Astrocyte (in vitro differentiated cells and primary cell): ENCODE measurements at regions not wholly inside any gene's neighbourhood (a gene's known extent, or its start where the extent isn't known, plus 50 kb on each side); places are given as distances from the start of the nearest gene placed in this dataset.

Source experiments
- DNase-seq: peaks from one replicate; pipeline ENCODE4 v3.0.0-alpha.2; 2010; ENCODE audit warnings: low read depth
- FAIRE-seq: peaks from 2 replicates; lab custom pipeline; 2011; peaks lifted over from hg19 to GRCh38; lab: Jason Lieb, UNC
- H2AFZ ChIP-seq: 2 replicates; pipeline ENCODE4 v1.6.0; 2012; ENCODE audit warnings: low read depth, low read length, inconsistent platforms
- H3K27ac ChIP-seq: 2 replicates; pipeline ENCODE4 v1.5.1; 2011; ENCODE audit warnings: low read depth, low read length, inconsistent platforms
- H3K27me3 ChIP-seq: 2 replicates; pipeline ENCODE4 v1.6.0; 2011; ENCODE audit warnings: low read length, inconsistent platforms; ENCODE audit not compliant: insufficient read depth
- H3K36me3 ChIP-seq: 2 replicates; pipeline ENCODE4 v1.5.1; 2011; ENCODE audit warnings: low read length, inconsistent platforms; ENCODE audit not compliant: insufficient read depth
- H3K4me1 ChIP-seq: 2 replicates; pipeline ENCODE4 v1.5.1; 2011; ENCODE audit warnings: low read length, inconsistent platforms; ENCODE audit not compliant: insufficient read depth
- H3K4me2 ChIP-seq: 2 replicates; pipeline ENCODE4 v1.6.0; 2012; ENCODE audit warnings: low read length, inconsistent platforms
- H3K4me3 ChIP-seq: 2 replicates; pipeline ENCODE4 v1.5.1; 2011; ENCODE audit warnings: low read depth, mild to moderate bottlenecking, low read length, inconsistent platforms; ENCODE audit not compliant: insufficient read depth
- H3K79me2 ChIP-seq: 2 replicates; pipeline ENCODE4 v1.6.0; 2012; ENCODE audit warnings: mild to moderate bottlenecking, low read length, inconsistent platforms; ENCODE audit not compliant: insufficient read depth
- H3K9ac ChIP-seq: 2 replicates; pipeline ENCODE4 v1.6.0; 2012; ENCODE audit warnings: mild to moderate bottlenecking, low read length, inconsistent platforms
- H3K9me3 ChIP-seq: 2 replicates; pipeline ENCODE4 v1.5.1; 2012; ENCODE audit warnings: low read depth, mild to moderate bottlenecking, low read length, inconsistent platforms; ENCODE audit not compliant: insufficient read depth
- H4K20me1 ChIP-seq: 2 replicates; pipeline ENCODE4 v1.6.0; 2012; ENCODE audit warnings: low read length, inconsistent platforms; ENCODE audit not compliant: insufficient read depth
- H3K27ac Mint-ChIP-seq: one replicate; pipeline ENCODE4 v1.8.0; 2021; ENCODE audit warnings: mild to moderate bottlenecking, mixed read lengths; ENCODE audit not compliant: unreplicated experiment
- H3K27me3 Mint-ChIP-seq: one replicate; pipeline ENCODE4 v1.8.0; 2021; ENCODE audit warnings: low read depth, mixed read lengths; ENCODE audit not compliant: unreplicated experiment
- H3K36me3 Mint-ChIP-seq: one replicate; pipeline ENCODE4 v1.8.0; 2021; ENCODE audit warnings: low read depth, mixed read lengths; ENCODE audit not compliant: unreplicated experiment
- H3K4me1 Mint-ChIP-seq: one replicate; pipeline ENCODE4 v1.8.0; 2021; ENCODE audit warnings: low read depth, mixed read lengths; ENCODE audit not compliant: unreplicated experiment
- H3K4me3 Mint-ChIP-seq: one replicate; pipeline ENCODE4 v1.8.0; 2021; ENCODE audit warnings: mild to moderate bottlenecking, moderate library complexity, mixed read lengths; ENCODE audit not compliant: unreplicated experiment
- H3K9me3 Mint-ChIP-seq: one replicate; pipeline ENCODE4 v1.8.0; 2021; ENCODE audit warnings: mild to moderate bottlenecking, mixed read lengths; ENCODE audit not compliant: unreplicated experiment
- EZH2 ChIP-seq: IDR thresholded peaks from 2 replicates; pipeline ENCODE4 v1.6.1; 2012; ENCODE audit warnings: mild to moderate bottlenecking, low read length, inconsistent platforms; ENCODE audit not compliant: insufficient read depth
- TF ChIP-seq, protein P1 (sequence below): IDR thresholded peaks from 2 replicates; pipeline ENCODE4 v1.5.1; 2011; ENCODE audit warnings: low read depth, mild to moderate bottlenecking, inconsistent platforms, low read length, moderate library complexity; ENCODE audit not compliant: insufficient read depth

DNA sequence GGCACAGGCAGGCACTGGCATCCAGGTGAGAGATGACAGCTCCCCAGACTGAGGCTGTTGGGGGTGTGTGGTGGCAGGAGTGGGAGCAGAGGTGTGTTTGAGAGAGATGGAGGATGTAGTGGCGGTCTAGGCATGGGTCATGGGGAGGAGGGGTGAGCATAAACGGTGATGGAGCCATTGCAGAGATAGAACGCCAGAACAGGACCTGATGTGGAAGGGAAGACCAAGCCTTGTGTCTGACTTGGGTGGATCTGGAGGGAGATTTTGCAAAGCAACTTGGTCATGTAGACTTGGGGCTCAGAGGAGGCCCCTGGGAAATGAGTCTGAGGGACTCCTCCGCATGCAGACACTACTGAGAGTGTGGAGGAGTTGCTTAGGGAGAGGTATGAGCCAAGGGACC lies 50.0 kb upstream of the CLDN5 start:
- no peak for TF ChIP-seq EZH2
- TF ChIP-seq, protein P1, sequence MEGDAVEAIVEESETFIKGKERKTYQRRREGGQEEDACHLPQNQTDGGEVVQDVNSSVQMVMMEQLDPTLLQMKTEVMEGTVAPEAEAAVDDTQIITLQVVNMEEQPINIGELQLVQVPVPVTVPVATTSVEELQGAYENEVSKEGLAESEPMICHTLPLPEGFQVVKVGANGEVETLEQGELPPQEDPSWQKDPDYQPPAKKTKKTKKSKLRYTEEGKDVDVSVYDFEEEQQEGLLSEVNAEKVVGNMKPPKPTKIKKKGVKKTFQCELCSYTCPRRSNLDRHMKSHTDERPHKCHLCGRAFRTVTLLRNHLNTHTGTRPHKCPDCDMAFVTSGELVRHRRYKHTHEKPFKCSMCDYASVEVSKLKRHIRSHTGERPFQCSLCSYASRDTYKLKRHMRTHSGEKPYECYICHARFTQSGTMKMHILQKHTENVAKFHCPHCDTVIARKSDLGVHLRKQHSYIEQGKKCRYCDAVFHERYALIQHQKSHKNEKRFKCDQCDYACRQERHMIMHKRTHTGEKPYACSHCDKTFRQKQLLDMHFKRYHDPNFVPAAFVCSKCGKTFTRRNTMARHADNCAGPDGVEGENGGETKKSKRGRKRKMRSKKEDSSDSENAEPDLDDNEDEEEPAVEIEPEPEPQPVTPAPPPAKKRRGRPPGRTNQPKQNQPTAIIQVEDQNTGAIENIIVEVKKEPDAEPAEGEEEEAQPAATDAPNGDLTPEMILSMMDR: no peak
- no peak overlapping the region for H3K9ac ChIP-seq
- Mint-ChIP-seq H3K9me3 (peaks cover 2% of the 10 kb centered on the region), H3K27me3 (peaks cover 2% of the 10 kb centered on the region), H3K36me3 (no peaks in the 10 kb centered on the region), H3K27ac (no peak overlapping the region), H3K4me1 (peaks cover 17% of the 10 kb centered on the region), H3K4me3 (no peak overlapping the region)
- no peak overlapping the region for H3K27ac ChIP-seq
- H3K27me3 ChIP-seq: no peaks in the 10 kb centered on the region
- H3K9me3 ChIP-seq: no peaks in the 10 kb centered on the region
- H3K4me1 ChIP-seq: peaks cover 8% of the 10 kb centered on the region
- FAIRE-seq (no peak), DNase-seq (no peak)
- no peaks in the 10 kb centered on the region for H3K79me2 ChIP-seq
- H3K4me3 ChIP-seq: no peak overlapping the region
- H3K4me2 ChIP-seq: no peak overlapping the region
- H4K20me1 ChIP-seq: no peaks in the 10 kb centered on the region
- no peaks in the 10 kb centered on the region for H3K36me3 ChIP-seq
- H2AFZ ChIP-seq: no peak overlapping the region

DNA sequence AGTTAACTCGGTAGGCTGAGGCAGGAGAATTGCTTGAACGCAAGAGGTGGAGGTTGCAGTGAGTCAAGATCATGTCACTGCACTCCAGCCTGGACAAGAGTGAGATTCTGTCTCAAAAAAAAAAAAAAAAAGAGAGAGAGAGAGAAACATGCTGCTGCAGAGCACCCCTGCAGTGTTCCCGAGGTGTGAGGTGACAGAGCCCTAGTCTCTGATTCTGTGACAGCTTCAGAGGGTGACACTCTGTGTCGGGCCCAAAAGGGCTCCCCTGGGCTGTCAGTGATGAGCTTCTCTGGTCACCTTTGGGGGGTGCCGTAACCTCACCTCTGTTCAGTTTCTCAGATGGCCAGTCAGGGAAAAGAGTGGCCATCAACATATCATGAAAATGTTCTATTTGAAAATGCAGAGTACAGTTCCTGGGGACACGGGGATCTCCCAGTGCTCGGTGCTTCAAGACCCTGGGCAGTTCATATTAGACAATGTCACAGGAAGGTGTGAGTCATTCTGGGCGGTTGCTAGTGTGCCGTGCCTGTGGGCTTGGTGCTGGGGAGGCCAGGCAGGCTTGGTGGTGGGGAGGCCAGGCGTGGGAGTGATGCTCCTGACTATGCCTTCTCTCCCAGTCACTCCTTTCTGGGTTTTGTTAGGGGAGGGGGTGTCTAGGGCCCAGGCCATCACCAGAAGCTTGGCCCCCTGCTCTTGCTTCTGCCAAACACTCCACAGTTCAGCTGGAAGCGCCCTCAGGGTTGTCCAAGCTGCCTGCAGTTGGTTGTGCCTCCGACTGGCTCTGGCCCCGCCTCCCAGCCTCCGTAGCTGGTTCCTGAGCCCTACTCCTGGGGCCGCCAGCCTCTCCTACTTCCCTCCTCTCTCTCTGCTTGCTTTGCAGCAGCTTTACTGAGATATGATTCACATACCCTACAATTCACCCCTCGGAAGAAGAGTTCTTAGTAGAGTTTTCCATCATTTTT lies 52.5 kb upstream of the CLDN5 start:
- Histone ChIP-seq H3K4me1 (peaks cover 8% of the 10 kb centered on the region), H4K20me1 (no peaks in the 10 kb centered on the region), H2AFZ (peak overlapping the region; percentile 46), H3K27ac (peak overlapping the region; percentile 54), H3K9ac (peak overlapping the region; percentile 44), H3K4me3 (no peak overlapping the region), H3K27me3 (no peaks in the 10 kb centered on the region), H3K79me2 (no peaks in the 10 kb centered on the region), H3K9me3 (no peaks in the 10 kb centered on the region), H3K36me3 (no peaks in the 10 kb centered on the region), H3K4me2 (peak overlapping the region; percentile 70)
- H3K9me3 Mint-ChIP-seq: peaks cover 2% of the 10 kb centered on the region
- FAIRE-seq (no peak), DNase-seq (peak; percentile 55)
- H3K27me3 Mint-ChIP-seq: peaks cover 2% of the 10 kb centered on the region
- H3K4me1 Mint-ChIP-seq: peaks cover 19% of the 10 kb centered on the region
- H3K4me3 Mint-ChIP-seq: no peak overlapping the region
- H3K27ac Mint-ChIP-seq: no peak overlapping the region
- H3K36me3 Mint-ChIP-seq: no peaks in the 10 kb centered on the region
- TF ChIP-seq, protein P1: no peak
- TF ChIP-seq EZH2: no peak

DNA sequence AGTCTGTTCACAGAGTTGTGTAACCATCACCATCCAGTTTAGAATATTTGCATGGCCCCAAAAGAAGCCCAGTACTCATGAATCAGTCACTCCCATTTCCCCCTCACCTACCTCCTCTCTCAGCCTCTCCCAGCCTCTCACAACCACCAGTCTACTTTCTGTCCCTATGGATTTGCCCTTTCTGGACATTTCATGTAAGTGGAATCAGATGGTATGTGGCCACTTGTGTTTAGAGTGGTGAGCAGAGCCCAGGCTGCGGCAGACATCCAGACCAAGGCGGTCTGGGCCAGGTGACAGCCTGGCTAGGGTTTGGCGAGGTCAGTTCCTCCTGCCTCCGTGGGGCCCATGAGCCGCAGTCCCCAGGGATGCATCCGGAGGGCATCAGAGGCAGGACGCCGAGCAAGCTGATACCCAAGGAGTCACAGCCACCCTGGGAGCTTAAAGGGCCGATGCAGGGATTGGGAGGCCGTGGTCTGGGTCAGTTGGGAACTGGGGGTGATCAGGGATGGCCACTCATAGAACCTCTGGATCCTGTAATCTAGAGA lies 53.3 kb upstream of the CLDN5 start:
- H3K9ac ChIP-seq: peak overlapping the region; percentile 15
- DNase-seq: no peak
- H3K4me1 ChIP-seq: peaks cover 8% of the 10 kb centered on the region
- peaks cover 2% of the 10 kb centered on the region for H3K27me3 Mint-ChIP-seq
- no peaks in the 10 kb centered on the region for H3K79me2 ChIP-seq
- H3K4me1 Mint-ChIP-seq: peaks cover 19% of the 10 kb centered on the region
- H3K36me3 ChIP-seq: no peaks in the 10 kb centered on the region
- H3K36me3 Mint-ChIP-seq: no peaks in the 10 kb centered on the region
- H4K20me1 ChIP-seq: no peaks in the 10 kb centered on the region
- peak overlapping the region; percentile 70 for H3K4me2 ChIP-seq
- FAIRE-seq: no peak
- no peak overlapping the region for H3K4me3 Mint-ChIP-seq
- no peak overlapping the region for H3K27ac Mint-ChIP-seq
- no peaks in the 10 kb centered on the region for H3K9me3 ChIP-seq
- H3K27ac ChIP-seq: no peak overlapping the region
- peak overlapping the region; percentile 46 for H2AFZ ChIP-seq
- no peak for TF ChIP-seq EZH2
- TF ChIP-seq, protein P1: no peak
- H3K27me3 ChIP-seq: no peaks in the 10 kb centered on the region
- H3K9me3 Mint-ChIP-seq: peaks cover 2% of the 10 kb centered on the region
- no peak overlapping the region for H3K4me3 ChIP-seq
